Bone marrow (tissue), 2 donors: ENCODE measurements at regions not wholly inside any gene's neighbourhood (a gene's known extent, or its start where the extent isn't known, plus 50 kb on each side); places are given as distances from the start of the nearest gene placed in this dataset.
A peak's percentile ranks its signal among the peaks of the same experiment; 100 is the strongest.
"Not testable (repeated sequence)": the region's sequence is repeated elsewhere in the genome, so short reads cannot be mapped to it uniquely, and the experiment has no call there.

ENCODE experiments used
- DNase-seq, 2 donors: peaks; one replicate each; lab custom pipeline; 2025; lab: John Stamatoyannopoulos, UW

DNA sequence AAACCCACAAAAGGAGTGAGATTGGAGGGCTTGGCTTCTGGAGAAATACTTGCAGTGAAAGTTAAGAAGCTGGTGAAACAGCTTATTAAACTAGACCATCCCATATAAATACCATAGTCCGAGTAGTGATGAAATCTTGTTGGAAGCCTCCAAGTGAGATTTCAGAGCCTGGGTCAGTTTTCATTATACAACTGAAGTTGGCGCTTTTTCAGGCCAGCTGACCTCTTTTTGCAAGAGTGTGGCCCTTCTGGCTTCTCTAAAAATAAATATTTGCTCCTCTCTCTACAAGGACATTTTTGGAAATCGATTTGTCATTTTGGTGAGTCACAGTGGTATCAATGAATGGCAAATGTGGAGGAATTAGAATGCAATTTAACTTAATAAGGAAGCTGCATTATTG, 51.2 kb upstream of the THRB start:
- DNase-seq: no peak

DNA sequence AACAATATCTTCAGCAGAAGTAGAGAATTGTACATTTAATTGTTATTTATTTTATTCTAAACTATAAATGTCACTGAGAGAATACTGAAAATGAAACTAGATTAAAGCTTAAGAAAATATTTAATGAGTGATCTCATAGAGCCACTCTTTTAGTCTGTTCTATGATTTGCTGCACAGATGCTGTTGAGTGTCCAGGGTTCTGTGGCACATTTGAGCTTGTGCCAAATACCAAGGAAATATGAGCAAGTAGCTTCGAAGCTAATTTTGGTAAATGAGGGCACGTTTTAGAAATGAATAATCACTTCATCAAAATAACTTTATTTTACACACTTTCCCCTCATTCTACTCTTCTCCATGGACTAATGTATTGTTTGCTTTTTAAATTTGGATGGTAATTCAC, 53.6 kb upstream of the THRB start:
- DNase-seq: no peak

DNA sequence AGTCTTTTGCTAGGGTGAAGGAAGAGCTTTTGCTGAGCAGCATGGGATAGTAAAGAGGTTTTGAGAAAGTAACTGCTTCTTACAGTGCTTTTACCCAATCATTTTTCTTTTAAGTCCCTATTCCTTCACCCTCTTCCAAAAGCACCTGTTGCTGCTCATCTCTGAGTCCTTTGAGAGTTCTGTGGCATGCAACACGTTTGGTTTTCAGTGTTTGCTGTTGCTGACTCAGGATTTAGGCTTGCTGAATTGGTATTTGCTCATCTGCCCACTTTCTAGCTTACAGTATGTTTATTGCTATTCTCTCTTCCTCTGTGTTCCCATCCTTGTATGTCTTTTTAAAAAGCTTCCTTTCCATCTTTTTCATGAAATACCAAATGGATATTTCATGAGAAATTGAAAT, 55.9 kb upstream of the THRB start:
- DNase-seq: no peak

DNA sequence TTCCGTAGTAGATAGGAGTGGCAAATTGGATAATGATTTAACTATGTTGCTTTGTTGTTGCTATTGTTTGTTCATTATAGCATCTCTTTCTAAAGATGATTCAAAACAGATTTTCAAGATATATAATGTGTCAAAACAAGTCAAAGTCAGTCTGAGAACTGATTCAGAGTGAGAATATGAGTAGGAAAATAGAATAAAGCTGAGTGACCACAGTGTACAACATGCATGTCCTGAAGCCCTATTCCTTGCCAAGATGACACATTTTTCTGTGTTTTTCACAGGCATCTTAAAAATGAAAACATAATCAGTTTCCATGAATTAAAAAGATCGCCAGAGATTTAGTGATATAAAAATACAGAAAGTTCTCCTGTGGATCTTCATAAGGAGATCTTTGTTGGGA, 57.0 kb upstream of the THRB start:
- no peak for DNase-seq

DNA sequence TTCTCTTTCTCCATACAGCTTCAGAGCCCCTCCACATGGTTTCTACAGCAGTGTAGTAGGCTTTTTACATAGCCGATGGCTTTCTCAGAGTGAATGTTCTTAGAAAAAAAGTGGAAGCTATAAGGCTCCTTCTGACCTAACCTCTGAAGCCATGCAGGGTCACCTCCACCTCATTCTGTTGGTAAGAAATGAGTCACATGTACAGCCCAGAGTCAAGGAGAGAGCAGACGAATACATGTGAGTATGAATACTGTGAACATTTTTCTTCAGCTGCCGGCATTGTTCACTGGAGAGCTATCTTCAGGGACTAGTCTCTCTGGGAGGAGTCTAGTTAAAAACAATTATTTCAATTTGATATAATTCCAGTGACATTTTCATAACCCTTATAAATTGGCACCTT, 68.2 kb upstream of the THRB start:
- no peak for DNase-seq

DNA sequence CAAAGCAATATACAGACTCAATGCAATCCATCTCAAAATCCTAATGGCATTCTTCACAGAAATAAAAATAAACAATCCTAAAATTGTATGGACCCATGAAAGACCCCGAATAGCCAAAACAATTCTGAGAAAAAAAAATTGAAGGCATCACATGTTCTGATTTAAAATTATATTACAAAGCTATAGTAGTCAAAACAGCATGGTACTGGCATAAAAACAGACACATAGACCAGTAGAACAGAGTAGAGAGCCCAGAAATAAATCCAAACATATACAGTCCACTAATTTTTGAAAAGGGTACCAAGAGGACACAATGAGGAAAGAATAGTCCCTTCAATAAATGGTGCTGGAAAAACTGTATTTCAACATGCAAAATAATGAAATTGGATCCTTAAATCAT, 70.4 kb upstream of the THRB start:
- DNase-seq: no peak

DNA sequence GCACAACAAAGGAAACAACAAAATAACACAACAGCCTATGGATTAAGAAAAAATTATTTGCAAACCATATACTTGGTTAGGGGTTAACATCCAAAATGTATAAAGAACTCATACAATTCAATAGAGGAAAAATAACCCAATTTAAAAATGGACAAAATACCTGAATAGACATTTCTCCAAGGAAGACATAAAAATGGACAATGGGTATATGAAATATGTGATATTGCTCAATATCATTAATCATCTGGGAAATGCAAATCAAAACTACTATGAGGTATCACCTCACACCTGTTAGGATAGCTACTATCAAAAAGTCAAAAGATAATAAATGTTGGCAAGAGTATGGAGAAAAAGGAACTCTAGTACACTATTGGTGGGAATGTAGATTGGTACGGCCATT, 71.0 kb upstream of the THRB start:
- DNase-seq: no peak

DNA sequence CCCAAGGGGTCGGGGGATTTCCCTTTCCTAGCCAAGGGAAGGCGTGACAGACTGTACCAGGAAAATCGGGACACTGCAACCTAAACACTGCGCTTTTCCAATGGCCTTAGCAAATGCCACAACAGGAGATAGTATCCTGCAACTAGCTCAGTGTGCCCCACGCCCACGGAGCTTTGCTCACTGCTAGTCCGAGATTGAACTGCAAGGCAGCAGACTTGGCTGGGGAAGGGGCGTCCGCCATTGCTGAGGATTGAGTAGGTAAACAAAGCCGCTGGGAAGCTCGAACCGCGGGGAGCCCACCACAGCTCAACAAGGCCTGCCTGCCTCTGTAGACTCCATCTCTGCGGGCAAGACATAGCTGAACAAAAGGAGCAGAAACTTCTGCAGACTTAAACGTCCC, 72.3 kb upstream of the THRB start:
- no peak for DNase-seq

DNA sequence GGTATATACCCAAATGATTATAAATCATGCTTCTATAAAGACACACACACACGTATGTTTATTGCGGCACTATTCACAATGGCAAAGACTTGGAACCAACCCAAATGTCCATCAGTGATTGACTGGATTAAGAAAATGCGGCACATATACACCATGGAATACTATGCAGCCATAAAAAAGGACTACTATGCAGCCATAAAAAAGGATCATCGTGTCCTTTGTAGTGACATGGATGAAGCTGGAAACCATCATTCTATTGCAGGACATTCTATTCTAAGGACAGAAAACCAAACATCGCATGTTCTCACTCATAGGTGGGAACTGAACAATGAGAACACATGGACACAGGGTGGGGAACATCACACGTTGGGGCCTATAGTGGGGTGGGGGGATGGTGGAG, 77.8 kb upstream of the THRB start:
- not testable (repeated sequence) for DNase-seq

DNA sequence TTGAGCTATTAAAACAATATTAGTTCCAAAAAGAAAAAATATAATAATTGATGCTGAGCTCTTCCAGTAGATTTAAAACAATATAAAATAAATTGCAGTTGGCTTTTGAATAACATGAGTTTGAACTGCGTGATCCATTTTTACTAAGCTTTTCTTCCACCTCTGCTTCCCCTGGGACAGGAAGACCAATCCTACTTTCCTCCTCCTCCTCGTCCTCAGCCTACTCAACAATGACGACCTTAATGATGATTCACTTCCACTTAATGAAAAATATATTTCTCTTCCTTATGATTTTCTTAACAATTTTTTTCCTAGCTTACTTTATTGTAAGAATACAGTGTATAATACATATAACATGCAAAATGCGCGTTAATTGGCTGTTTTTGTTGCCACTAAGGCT, 78.9 kb upstream of the THRB start:
- DNase-seq: no peak

DNA sequence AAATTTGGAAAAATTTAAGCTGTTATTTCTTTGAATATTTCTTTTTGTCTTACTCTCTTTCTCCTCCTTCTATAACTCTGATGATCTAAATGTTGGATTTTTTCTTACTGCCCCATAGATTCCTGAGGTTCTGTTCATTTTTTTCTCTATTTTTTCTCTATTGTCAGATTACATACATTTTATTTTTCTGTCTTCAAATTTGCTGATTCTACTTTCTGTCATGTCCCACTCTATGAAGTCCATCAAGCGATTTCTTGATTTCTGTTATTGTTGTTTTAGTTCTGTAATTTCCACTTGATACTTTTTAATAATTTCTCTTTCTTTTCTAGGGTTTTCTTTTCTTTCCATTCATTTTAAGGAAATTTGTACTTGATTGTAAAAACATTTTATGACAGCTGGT, 83.7 kb upstream of the THRB start:
- no peak for DNase-seq

DNA sequence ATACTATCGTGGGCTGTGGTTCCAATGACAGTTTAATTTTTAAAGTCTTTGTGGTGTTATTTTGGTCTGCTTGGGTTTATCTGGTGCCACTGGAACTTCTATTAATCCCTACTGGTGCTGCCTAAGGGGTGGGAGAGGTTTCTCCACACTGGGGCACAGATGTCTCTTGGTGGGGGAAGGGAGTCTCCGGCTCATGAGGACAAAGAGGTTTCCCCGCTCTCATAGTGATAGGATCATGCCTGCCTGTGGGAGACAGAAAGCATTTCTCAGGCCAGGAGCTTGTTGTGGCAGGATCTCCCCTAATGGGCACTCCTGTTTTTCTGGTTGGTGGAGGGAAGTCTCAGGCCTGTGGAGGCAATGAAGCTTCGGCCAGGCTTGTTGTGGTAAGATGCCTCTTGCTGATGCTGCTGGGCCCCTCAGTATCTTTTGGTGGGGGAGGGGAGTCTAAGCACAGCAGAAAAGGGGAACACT, 84.3 kb upstream of the THRB start:
- no peak for DNase-seq

DNA sequence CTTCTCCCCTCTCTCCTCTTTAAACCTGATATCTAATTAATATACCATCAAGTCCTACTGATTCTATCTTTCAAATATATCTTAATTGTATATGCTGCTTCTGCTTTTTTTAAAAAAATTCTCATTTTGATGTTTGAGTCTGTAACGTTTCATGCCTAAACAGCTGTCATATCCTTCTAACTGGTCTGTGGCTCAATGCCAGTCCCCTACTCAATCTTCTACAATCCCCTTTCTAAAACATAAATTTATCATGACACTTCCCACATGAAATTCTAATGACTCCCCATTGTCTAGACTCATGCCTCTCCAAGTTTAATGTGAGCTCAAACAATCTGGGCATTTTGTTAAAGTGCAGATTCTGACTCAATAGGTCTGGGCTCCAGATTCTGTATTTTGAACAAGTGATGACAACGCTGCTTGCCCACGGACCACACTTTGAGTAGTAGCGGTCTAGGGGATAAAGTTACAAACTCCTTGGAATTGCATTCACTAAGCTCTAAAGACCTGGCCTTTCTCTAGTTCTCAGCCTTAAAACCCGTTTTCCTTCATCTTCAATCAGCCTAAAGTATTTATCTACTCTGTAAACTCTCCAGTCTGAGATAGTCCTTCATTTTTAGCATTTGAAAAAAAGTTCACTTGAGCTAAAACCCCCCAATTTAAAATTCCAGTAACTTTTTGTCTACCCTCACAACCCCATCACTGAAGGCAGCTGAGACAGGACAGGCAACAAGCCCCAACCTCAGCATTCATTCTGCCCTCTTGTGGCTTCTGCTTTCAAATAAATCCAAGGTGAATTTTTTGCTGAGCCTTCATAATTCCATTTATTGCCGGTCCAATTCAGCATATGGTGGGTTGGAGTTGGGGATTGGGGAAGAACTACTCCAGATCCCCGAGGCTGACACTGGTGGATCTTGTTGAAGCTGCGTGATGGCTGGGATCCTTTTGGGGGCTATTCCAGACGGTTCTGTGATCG, 88.1 kb upstream of the THRB start:
- DNase-seq: peak in 1 of 2 donors; percentile 35

DNA sequence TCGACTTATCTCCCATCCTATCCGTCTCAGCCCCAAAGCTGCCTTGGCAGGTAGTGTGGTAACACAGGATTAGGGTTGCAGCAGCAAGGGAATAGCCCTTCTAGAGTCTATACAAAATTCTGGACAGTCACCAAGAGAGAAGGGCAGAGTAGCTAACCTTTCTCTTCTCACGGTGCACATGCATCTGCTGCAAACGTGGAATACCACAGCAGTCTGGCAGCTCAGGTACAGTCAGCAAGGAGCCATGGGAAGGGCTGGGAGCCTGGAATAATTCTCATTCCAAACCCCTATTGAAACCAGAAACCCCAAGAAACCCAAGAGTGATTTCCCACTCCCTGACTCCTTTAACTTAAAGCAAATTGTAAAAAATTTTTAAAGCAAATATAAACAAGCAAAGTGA, 92.3 kb upstream of the THRB start:
- DNase-seq: no peak

DNA sequence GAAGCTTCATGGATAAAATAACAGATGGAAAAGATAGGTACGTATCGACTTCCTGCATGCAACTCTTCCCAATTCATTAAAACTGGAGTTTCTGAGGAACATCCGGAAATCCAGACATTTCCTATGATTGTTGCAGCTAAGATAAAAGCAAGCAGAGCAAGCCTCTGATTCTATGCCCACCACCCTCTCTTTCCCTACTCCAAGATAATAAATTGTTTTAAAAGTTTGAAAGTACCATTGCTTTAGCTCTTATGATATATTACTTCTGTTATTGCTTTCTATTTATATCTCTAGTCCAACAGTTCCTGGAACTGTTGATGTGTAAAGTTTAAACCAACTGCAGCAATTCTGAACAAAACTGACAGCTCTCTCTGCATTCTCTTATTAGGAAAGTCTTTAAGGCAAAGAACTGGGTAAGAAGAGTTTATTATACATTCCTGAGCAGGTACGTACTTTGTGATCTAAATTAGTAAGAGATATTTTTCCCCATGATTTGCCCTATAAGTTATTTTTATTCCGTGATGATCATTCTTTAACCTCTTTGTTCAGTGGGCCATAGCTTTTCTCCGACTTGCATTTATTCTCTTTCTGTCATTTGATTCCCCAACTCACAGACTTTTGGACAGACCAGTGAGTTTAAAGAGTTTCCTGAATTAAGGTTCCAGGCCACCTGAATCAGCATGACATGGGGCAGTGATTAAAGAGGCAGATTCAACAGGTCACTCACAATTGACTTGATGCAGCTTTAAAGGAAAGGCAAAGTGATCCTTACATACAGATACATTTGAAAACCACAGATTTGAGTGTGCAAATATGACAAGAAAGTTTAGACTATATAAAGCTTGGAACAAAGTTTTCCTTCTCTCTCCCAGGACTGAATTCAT, 94.2 kb upstream of the THRB start:
- no peak for DNase-seq

DNA sequence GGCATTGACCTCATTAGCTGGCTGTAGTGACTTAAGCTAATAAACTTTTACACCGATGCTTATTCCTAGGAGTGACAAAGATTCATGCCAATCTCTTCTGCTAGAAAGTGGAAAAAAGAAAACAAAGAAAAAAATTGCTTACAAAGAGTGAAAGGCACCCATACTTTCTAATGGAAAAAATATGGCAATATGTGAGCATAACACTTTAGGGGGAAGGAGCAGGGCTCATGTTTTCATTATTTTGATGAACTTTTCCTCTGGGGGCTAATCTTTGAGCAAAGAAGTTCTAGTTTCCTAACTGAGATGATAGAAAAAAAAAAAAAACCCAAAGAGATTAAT, 94.8 kb upstream of the THRB start:
- no peak for DNase-seq

DNA sequence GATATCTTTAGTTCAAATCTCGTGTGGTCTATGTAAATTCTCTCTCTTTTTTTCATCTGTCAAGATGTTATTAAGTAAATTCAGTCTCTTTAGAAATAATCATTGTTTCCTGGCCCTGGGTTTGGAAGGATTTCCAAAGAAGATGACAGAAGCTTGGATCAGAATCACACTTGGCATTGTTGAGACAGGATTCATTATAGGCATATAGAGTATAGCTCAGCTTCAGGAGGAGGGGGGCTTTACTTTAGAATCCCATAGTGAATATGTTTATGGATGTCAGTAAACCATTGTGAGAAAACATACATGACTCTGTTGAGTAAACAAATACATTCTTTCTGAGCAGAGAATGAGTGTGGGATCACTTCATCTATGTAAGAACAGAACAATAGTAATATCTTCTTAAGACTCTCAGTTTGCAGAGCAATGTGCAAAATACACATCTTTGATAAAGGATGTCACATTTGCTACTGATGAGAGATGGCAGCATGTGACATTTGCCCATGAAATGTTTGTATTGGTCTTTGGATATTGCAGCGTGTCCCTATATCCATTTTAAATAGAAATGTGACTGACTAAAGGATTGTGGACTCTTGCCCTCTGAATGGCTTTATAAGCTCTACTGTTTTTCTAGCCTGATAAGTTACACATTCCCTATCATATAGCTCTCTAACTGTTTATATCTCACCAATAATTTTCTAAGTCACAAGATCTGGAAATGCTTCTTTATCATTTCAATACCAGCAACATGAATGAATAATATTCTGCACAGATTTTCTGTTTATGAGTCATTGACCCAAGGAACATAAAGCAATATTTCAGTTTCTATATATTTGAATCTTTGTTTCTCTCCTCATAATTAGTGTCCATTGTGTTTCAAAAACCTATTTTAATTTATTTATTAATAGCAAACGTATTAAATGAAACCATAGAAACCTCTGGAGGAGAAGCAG, 95.6 kb upstream of the THRB start:
- DNase-seq: no peak

DNA sequence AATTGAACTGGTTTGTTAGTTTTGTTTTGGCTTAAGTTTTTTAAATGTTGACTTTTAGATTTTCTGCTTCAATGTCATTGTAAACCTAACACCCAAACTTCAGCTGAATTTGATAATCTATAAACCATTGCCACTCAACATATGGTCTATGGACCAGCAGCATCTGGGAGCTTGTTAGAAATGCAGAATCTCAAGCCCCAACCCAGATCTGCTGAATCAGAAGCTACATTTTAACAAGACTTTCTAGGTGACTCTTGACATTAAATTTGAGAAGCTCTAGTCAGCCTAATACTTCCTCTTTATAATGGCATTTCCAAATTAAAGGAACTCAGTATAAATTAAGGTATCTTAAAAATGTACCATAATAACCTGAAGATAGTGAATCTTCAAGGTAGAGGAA, 96.5 kb upstream of the THRB start:
- DNase-seq: no peak

DNA sequence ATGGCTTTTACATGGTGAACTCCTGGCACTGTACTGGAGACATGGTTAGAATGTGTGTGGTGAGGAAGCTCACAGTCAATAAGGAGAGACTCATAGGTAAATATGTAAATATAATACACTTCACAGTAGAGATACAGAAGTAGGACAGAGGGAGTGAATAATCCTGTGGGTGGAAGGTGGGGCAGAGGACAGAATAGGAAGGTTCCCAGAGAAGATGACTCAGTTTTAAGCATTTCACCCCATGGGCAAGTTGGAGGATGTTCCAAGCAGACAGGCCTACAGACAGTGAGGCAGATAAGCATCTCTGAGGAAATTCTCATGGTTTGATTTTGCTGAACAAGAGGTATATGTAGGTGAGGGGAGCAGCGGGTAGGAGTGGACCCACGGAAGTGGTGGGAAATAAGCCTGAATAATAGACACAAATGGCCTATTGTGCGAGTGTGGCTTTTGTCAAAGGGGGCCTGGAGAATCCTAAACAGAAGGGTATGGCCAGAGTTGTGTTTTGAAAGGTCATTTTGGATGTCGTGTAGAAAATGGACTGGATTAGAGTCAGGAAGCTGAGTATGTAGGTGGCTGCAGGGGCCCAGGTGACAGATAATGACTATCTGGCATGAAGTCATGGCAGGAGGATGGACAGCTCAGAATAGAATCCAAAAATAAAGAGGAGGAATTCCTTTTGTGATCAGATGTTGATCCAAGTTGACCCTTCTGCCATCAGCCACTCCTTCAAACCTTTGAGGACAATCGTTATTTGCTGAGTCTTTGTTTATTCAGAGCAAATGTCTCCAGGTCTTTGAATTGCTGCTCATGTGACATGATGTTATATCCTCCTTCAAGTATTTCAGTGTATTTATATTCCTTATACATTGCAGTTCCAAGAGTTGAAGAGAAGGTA, 97.3 kb upstream of the THRB start:
- no peak for DNase-seq

DNA sequence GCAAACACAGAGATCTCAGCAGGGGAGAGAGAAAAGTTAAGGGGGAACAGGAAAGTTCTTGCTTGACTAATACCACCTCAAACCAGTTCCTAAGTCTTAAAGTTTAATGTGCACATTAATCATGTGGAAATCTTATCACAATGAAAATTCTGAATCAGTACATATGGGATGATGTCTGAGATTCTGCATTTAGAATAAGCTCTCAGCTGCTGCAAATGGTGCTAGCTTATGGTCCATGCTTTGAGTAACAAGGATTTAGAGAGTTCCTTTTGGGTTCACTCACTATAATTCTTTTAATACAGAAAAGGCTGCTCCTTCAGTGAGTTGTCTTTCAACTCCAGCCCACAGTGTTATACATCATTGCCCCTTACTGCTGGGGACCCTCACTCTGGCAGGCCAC, 99.5 kb upstream of the THRB start:
- DNase-seq: no peak

DNA sequence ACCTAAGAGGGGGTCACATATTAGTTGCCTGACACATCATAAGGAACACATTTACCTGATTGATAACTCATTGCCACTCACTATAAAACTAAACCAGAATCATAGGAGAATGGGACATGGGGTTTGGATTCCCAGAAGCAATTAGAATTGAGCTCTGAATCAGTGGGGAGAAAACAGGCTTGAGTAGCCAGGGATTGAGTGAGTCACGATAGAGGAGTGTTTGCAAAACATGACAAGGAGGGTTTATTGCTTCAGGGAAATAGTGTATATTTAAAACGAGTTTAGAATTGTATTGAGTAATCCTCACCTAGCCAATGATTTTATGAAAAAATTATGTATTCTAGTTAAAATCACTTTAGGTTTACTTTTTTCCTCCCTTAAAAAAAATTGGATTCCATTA, 101.1 kb upstream of the THRB start:
- no peak for DNase-seq
